B cell (primary cell): ENCODE measurements at regions not wholly inside any gene's neighbourhood (a gene's known extent, or its start where the extent isn't known, plus 50 kb on each side); places are given as distances from the start of the nearest gene placed in this dataset.

ENCODE experiments used
- ATAC-seq: fragments of 200-7000 bp; cut with Tn5 transposase; one replicate; pipeline ENCODE4 v1.10.0; 2021; ENCODE audit warnings: low read depth, mild to moderate bottlenecking, moderate number of reproducible peaks, moderate library complexity
- CTCF ChIA-PET: fragments of 350-600 bp; sonication (Branson Sonifier 250); formaldehyde crosslinking; loops from one replicate; lab custom pipeline; 2021; ENCODE audit warnings: antibody characterized with exemption, inconsistent platforms; lab: Charles Lee
- POLR2A ChIA-PET: fragments of 350-600 bp; sonication (Branson Sonifier 250); formaldehyde crosslinking; loops from one replicate; lab custom pipeline; 2021; ENCODE audit warnings: antibody characterized with exemption; lab: Charles Lee
- DNase-seq: peaks from one replicate; pipeline ENCODE4 v3.0.0; 2013
- H2AFZ ChIP-seq: 2 replicates; pipeline ENCODE4 v1.6.1; 2012; ENCODE audit warnings: mild to moderate bottlenecking, low read depth, low read length; ENCODE audit not compliant: insufficient read depth, poor library complexity, severe bottlenecking
- H3K27ac ChIP-seq, 2 donors: 1 replicate in 1 of 2; 2 replicates in 1 of 2; pipeline ENCODE4 v1.5.1; 2012 to 2013; ENCODE audit warnings: low read length in 2 of 2, mild to moderate bottlenecking in 2 of 2, moderate library complexity in 1 of 2
- H3K27me3 ChIP-seq, 4 experiments: fragments of 200-600 bp in 1 of 4; sonication (generic) in 1 of 4; replicated peaks in 1 of 4; 1 replicate in 2 of 4; 2 replicates in 2 of 4; pipeline versions ENCODE4 v1.6.1 to v1.7.0; 2013 to 2016; ENCODE audit warnings: low read length in 3 of 4, mild to moderate bottlenecking in 2 of 4, mixed read lengths in 1 of 4, moderate library complexity in 1 of 4; ENCODE audit not compliant: insufficient read depth in 4 of 4, control insufficient read depth in 3 of 4; ENCODE audit errors: control extremely low read depth in 1 of 4
- H3K36me3 ChIP-seq, 2 experiments: replicated peaks in 1 of 2; 1 replicate in 1 of 2; 2 replicates in 1 of 2; pipeline versions ENCODE4 v1.6.1 to v1.7.1; 2013; ENCODE audit warnings: low read length in 1 of 2; ENCODE audit not compliant: insufficient read depth in 2 of 2, control insufficient read depth in 1 of 2; ENCODE audit errors: control extremely low read depth in 1 of 2, extremely low read depth in 1 of 2
- H3K4me1 ChIP-seq, 2 donors: fragments of 200-600 bp in 1 of 2; sonication (generic) in 1 of 2; 1 replicate in 1 of 2; 2 replicates in 1 of 2; pipeline versions ENCODE4 v1.5.1 to v1.6.1; 2013 to 2017; ENCODE audit warnings: low read length in 2 of 2; ENCODE audit not compliant: control insufficient read depth in 2 of 2, insufficient read depth in 2 of 2
- H3K4me2 ChIP-seq: replicated peaks from 2 replicates; pipeline ENCODE3; 2012; ENCODE audit warnings: mild to moderate bottlenecking, low read depth, low read length; ENCODE audit not compliant: poor library complexity, severe bottlenecking
- H3K4me3 ChIP-seq, 5 experiments: fragments of 200-600 bp in 1 of 5; sonication (generic) in 1 of 5; 1 replicate in 3 of 5; 2 replicates in 2 of 5; pipeline versions ENCODE4 v1.5.1 to v1.7.0; 2011 to 2016; ENCODE audit warnings: low read length in 4 of 5, mild to moderate bottlenecking in 4 of 5, low read depth in 2 of 5, control low read depth in 1 of 5, moderate library complexity in 1 of 5; ENCODE audit not compliant: insufficient read depth in 1 of 5; ENCODE audit errors: control extremely low read depth in 1 of 5, extremely low read depth in 1 of 5
- H3K79me2 ChIP-seq: fragments of 200-600 bp; sonication (generic); one replicate; pipeline ENCODE4 v1.6.0; 2016; ENCODE audit warnings: low read length; ENCODE audit not compliant: control insufficient read depth, insufficient read depth
- H3K9ac ChIP-seq: fragments of 200-600 bp; sonication (generic); 2 replicates; pipeline ENCODE4 v1.6.1; 2017; ENCODE audit warnings: mild to moderate bottlenecking, low read length, moderate library complexity
- H3K9me3 ChIP-seq, 3 donors: one replicate each; pipeline versions ENCODE4 v1.6.1 to v1.7.1; 2013; ENCODE audit warnings: low read length in 2 of 3; ENCODE audit not compliant: control insufficient read depth in 2 of 3, insufficient read depth in 1 of 3; ENCODE audit errors: control extremely low read depth in 1 of 3
- H4K20me1 ChIP-seq: 2 replicates; pipeline ENCODE4 v1.6.0; 2012; ENCODE audit warnings: mild to moderate bottlenecking, low read length; ENCODE audit not compliant: insufficient read depth, control insufficient read depth, poor library complexity, severe bottlenecking
- H3K27ac Mint-ChIP-seq: one replicate; pipeline ENCODE4 v1.8.0; 2021; ENCODE audit warnings: mixed read lengths
- H3K27me3 Mint-ChIP-seq: one replicate; pipeline ENCODE4 v1.8.0; 2021; ENCODE audit warnings: mixed read lengths
- H3K4me1 Mint-ChIP-seq: one replicate; pipeline ENCODE4 v1.8.0; 2021; ENCODE audit warnings: mixed read lengths
- H3K4me3 Mint-ChIP-seq: one replicate; pipeline ENCODE4 v1.8.0; 2021; ENCODE audit warnings: mixed read lengths
- H3K9me3 Mint-ChIP-seq: one replicate; pipeline ENCODE4 v1.8.0; 2022; ENCODE audit warnings: mixed read lengths; ENCODE audit not compliant: insufficient read depth
- EZH2 ChIP-seq: IDR thresholded peaks from 2 replicates; pipeline ENCODE4 v1.6.1; 2012; ENCODE audit warnings: borderline replicate concordance, low read depth, mild to moderate bottlenecking, moderate library complexity, low read length; ENCODE audit not compliant: insufficient read depth, poor library complexity, severe bottlenecking
- WGBS: methylation state at CpG from one replicate; pipeline ENCODE4 v1.1.5; 2013; ENCODE audit warnings: missing lambda C conversion rate; ENCODE audit not compliant: insufficient coverage; 5-methylcytosine and 5-hydroxymethylcytosine counted together
- intact Hi-C: fragments of 100-400 bp; cut with micrococcal nuclease; formaldehyde crosslinking; loops from one replicate; pipeline ENCODE4 v1.10.0; 2022
- TF ChIP-seq, protein P1 (sequence below): fragments of 200-600 bp; IDR thresholded peaks from one replicate; pipeline ENCODE4 v1.8.0; 2022; ENCODE audit warnings: antibody characterized with exemption, mild to moderate bottlenecking

DNA sequence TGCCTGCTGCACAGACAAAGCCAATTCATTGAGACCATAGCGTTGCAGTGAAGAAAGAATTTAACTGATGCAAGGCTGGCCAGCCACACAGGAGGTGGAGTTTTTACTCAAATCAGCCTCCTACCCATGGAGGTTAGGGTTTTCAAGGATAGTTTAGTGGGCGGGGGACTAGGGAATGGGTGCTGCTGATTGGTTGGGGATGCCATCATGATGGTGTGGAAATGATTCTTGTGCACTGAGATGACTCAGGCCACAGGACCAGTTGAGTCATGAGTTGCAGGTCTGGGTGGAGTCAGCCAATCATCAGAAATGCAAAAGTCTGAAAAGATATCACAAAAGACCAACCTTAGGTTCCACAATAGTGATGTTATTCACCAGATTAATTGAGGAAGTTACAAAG, 359.6 kb downstream of the FOXO1 start:
- intact Hi-C loops: no loop called here
- ATAC-seq (no peak), DNase-seq (no peak)
- Histone ChIP-seq H3K27ac (no peak overlapping the region), H4K20me1 (no peaks in the 10 kb centered on the region), H3K9ac (no peak overlapping the region), H2AFZ (no peak overlapping the region), H3K4me2 (no peak overlapping the region), H3K27me3 (no peaks in the 10 kb centered on the region), H3K4me3 (no peak overlapping the region), H3K79me2 (no peaks in the 10 kb centered on the region), H3K9me3 (peaks cover 0 to 17% (median 14%) of the 10 kb centered on the region in 3 donors), H3K36me3 (no peaks in the 10 kb centered on the region), H3K4me1 (no peaks in the 10 kb centered on the region)
- ChIA-PET CTCF (interaction anchor here (1.0 kb wide), 1 partner anchor 238 kb away, joined by 3 read pairs; no protein-coding TSS in a partner anchor), POLR2A (no interaction called here)
- no peaks in the 10 kb centered on the region for H3K4me1 Mint-ChIP-seq
- H3K27me3 Mint-ChIP-seq: no peaks in the 10 kb centered on the region
- no peak for TF ChIP-seq EZH2
- TF ChIP-seq, protein P1, sequence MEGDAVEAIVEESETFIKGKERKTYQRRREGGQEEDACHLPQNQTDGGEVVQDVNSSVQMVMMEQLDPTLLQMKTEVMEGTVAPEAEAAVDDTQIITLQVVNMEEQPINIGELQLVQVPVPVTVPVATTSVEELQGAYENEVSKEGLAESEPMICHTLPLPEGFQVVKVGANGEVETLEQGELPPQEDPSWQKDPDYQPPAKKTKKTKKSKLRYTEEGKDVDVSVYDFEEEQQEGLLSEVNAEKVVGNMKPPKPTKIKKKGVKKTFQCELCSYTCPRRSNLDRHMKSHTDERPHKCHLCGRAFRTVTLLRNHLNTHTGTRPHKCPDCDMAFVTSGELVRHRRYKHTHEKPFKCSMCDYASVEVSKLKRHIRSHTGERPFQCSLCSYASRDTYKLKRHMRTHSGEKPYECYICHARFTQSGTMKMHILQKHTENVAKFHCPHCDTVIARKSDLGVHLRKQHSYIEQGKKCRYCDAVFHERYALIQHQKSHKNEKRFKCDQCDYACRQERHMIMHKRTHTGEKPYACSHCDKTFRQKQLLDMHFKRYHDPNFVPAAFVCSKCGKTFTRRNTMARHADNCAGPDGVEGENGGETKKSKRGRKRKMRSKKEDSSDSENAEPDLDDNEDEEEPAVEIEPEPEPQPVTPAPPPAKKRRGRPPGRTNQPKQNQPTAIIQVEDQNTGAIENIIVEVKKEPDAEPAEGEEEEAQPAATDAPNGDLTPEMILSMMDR: no peak
- no peak overlapping the region for H3K27ac Mint-ChIP-seq
- H3K9me3 Mint-ChIP-seq: peaks cover 12% of the 10 kb centered on the region
- no peak overlapping the region for H3K4me3 Mint-ChIP-seq
- no CpG with 5 or more reads among the region's 2 CpGs for WGBS

DNA sequence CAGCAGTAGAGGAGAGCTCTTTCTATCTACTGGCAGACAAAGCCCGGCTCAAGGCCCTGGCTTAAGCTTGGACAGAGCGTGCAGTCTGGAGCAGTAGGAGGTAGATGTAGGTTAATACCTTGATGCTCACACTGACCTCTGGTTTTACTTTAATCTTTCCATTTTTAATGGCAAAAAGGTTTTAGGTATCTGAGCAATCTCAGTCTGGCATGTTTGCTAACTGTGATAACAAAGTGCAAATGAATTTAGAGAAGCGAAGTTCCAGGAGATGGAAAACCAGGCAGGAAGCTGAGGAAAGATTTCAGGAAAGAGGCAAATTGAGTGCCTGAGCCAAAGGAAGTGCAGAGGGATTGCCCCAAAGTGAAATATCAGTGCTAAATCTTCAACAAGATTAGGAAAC, 356.6 kb downstream of the FOXO1 start:
- Histone ChIP-seq H4K20me1 (no peaks in the 10 kb centered on the region), H3K27ac (no peak overlapping the region), H3K79me2 (no peaks in the 10 kb centered on the region), H3K9ac (no peak overlapping the region), H2AFZ (no peak overlapping the region), H3K4me3 (no peak overlapping the region), H3K9me3 (peaks cover 0 to 8% (median 7%) of the 10 kb centered on the region in 3 donors), H3K4me1 (no peaks in the 10 kb centered on the region), H3K27me3 (no peaks in the 10 kb centered on the region), H3K4me2 (no peak overlapping the region), H3K36me3 (no peaks in the 10 kb centered on the region)
- no peaks in the 10 kb centered on the region for H3K4me1 Mint-ChIP-seq
- TF ChIP-seq, protein P1: no peak
- no peak for TF ChIP-seq EZH2
- POLR2A ChIA-PET: no interaction called here
- peaks cover 10% of the 10 kb centered on the region for H3K9me3 Mint-ChIP-seq
- CTCF ChIA-PET: interaction anchor here (1.0 to 1.3 kb wide), 2 partner anchors 13 to 18 kb away, joined by 3 read pairs; no protein-coding TSS in a partner anchor
- H3K4me3 Mint-ChIP-seq: no peak overlapping the region
- H3K27ac Mint-ChIP-seq: no peak overlapping the region
- intact Hi-C loops: loop anchor here (10.0 kb wide), 1 partner anchor 85 kb away; no protein-coding TSS in a partner anchor
- WGBS: 100% methylated on average over 3 of the region's 3 CpGs
- no peak for ATAC-seq
- no peak for DNase-seq
- H3K27me3 Mint-ChIP-seq: no peaks in the 10 kb centered on the region
